ENCODE measurements at regions not wholly inside any gene's neighbourhood (a gene's known extent, or its start where the extent isn't known, plus 50 kb on each side); places are given as distances from the start of the nearest gene placed in this dataset.

DNA sequence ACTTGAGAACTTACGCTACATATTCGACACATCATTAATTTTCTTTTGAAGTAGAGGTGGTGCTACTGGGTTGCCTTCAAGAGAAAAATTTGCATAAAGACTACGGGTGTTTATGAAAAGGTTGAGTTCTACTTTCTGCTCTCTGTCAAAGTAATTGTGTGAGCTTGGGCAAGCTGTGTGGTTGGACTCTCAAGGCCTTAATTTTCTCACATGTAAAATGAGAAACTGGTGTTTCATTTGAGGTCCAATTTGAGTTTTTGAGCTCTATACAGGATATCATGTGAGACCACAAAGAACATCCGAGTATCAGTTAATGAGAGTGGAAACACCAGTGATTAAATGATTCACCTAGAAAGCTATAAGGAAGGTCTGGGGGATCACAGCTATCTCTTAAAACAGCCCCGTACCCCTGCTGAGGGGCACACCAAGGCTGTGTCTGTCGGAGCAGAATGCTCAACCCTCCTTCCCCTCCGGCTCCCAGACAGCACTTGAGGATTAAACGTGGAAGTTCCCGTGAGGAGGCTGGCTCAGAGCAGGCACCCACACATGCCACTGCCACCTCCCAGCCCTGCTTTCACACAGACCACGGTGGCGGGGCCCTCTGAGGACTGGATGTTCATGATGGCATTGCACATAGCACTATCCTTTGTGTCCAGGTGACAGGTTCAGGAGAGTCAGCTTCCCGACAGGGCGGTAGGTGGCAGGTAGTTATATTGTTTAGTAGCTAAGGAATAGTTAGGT is 191.8 kb downstream of the RNF144A start:
- H3K27ac ChIP-seq, result no peak overlapping the region
- no peaks in the 10 kb centered on the region for H3K27me3 ChIP-seq
- H3K36me3 ChIP-seq, result no peaks in the 10 kb centered on the region
- H3K4me3 ChIP-seq, result no peak overlapping the region
- H3K4me1 ChIP-seq (ENCODE audit: low read depth), result no peaks in the 10 kb centered on the region
- TF ChIP-seq, protein P1, sequence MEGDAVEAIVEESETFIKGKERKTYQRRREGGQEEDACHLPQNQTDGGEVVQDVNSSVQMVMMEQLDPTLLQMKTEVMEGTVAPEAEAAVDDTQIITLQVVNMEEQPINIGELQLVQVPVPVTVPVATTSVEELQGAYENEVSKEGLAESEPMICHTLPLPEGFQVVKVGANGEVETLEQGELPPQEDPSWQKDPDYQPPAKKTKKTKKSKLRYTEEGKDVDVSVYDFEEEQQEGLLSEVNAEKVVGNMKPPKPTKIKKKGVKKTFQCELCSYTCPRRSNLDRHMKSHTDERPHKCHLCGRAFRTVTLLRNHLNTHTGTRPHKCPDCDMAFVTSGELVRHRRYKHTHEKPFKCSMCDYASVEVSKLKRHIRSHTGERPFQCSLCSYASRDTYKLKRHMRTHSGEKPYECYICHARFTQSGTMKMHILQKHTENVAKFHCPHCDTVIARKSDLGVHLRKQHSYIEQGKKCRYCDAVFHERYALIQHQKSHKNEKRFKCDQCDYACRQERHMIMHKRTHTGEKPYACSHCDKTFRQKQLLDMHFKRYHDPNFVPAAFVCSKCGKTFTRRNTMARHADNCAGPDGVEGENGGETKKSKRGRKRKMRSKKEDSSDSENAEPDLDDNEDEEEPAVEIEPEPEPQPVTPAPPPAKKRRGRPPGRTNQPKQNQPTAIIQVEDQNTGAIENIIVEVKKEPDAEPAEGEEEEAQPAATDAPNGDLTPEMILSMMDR (IDR thresholded peaks at IDR 0.05; ENCODE audit: low read depth, low read length), result no peak
- no peak for DNase-seq (ENCODE audit: low read depth in 1 of 2, low spot score in 1 of 2)
- no peaks in the 10 kb centered on the region for H3K9me3 ChIP-seq (ENCODE audit: low read depth)

DNA sequence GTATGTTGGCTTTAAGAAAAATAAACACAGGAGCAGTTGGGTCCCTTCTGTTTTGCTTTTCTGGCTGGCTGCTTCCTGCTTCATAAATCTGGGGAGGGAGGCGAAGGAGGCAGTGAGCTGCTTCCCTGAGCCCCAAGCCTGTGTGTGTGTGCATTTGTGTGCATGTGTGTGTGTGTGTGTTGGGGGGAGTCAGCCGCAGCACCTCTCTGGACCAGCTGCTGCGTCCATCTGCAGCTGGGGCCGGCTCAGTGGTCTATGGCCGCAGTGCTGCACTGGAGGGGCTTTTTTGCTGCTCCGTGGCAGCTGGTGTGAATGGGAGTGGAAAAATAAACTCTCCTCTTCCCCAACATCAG is 192.3 kb downstream of the RNF144A start:
- Histone ChIP-seq H3K27ac (no peak overlapping the region), H3K4me1 (ENCODE audit: low read depth) (no peaks in the 10 kb centered on the region), H3K4me3 (no peak overlapping the region), H3K36me3 (no peaks in the 10 kb centered on the region), H3K9me3 (ENCODE audit: low read depth) (no peaks in the 10 kb centered on the region), H3K27me3 (no peaks in the 10 kb centered on the region)
- TF ChIP-seq, protein P1 (IDR thresholded peaks at IDR 0.05; ENCODE audit: low read depth, low read length), result no peak
- DNase-seq (ENCODE audit: low read depth in 1 of 2, low spot score in 1 of 2), result no peak

DNA sequence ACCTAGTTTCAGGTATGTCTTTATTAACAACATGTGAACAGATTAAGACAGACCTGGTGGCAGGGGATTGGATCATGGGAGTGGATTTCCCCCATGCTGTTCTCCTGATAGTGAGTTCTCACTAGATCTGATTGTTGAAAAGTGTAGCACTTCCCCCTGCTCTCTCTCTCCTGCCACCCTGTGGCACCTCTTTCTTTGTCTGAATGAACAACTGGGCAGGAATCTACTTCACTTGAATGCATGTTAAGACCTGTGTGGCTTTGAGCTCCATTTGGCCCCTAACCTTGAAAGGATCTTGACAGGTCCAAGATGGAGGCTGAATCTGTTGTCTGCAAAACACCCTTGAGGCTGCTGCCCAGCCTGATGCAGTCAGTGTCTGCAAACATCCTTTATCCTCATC is 194.4 kb downstream of the RNF144A start:
- Histone ChIP-seq H3K4me3 (no peak overlapping the region), H3K9me3 (ENCODE audit: low read depth) (no peaks in the 10 kb centered on the region), H3K36me3 (no peaks in the 10 kb centered on the region), H3K27ac (no peak overlapping the region), H3K27me3 (no peaks in the 10 kb centered on the region), H3K4me1 (ENCODE audit: low read depth) (no peaks in the 10 kb centered on the region)
- DNase-seq (ENCODE audit: low read depth in 1 of 2, low spot score in 1 of 2), result no peak
- TF ChIP-seq, protein P1 (IDR thresholded peaks at IDR 0.05; ENCODE audit: low read depth, low read length), result no peak

DNA sequence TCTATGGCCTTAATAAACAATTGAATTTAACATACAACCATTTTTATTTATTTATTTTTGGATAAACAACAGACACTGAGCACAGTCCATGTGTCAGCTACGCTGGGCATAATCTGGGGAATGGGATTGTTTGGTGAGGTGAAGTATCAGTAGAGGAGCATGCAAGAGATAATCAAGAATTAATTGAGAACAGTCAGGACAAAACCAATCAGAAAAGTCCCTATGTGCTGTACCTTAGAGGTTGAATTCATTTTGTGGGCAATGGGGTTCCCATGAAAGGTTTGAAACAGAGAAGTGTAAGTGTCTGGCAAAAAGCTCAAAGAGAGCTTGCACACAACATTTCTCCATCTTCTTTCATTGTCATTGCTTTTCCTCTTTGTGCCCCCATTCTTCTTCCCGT is 198.2 kb downstream of the RNF144A start:
- Histone ChIP-seq H3K9me3 (ENCODE audit: low read depth) (no peaks in the 10 kb centered on the region), H3K27ac (no peak overlapping the region), H3K36me3 (no peaks in the 10 kb centered on the region), H3K4me3 (no peak overlapping the region), H3K4me1 (ENCODE audit: low read depth) (no peaks in the 10 kb centered on the region), H3K27me3 (no peaks in the 10 kb centered on the region)
- no peak for DNase-seq (ENCODE audit: low read depth in 1 of 2, low spot score in 1 of 2)
- TF ChIP-seq, protein P1 (IDR thresholded peaks at IDR 0.05; ENCODE audit: low read depth, low read length), result no peak

DNA sequence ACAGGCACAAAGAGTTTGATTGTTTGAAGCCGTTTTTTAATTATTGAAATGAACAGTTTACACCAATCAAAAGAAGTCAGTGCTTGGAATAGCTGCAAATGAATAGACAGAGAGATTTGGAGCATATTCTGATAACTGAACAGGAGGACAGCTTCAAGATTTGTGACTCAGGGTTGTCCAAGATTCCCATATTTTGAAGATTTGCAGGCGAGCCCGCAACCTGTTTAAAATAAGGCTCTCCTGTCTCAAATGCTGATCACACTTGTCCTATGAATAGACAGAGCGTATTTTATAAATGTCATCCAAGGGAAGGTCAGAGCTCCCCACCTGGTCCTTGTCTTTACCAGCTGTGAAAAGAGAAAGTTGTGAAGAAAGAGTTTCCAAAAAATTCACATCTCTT is 198.7 kb downstream of the RNF144A start:
- Histone ChIP-seq H3K4me3 (no peak overlapping the region), H3K4me1 (ENCODE audit: low read depth) (no peaks in the 10 kb centered on the region), H3K36me3 (no peaks in the 10 kb centered on the region), H3K27me3 (no peaks in the 10 kb centered on the region), H3K27ac (no peak overlapping the region), H3K9me3 (ENCODE audit: low read depth) (no peaks in the 10 kb centered on the region)
- DNase-seq (ENCODE audit: low read depth in 1 of 2, low spot score in 1 of 2), result no peak
- TF ChIP-seq, protein P1 (IDR thresholded peaks at IDR 0.05; ENCODE audit: low read depth, low read length), result no peak
